ENCODE measurements at regions not wholly inside any gene's neighbourhood (a gene's known extent, or its start where the extent isn't known, plus 50 kb on each side); places are given as distances from the start of the nearest gene placed in this dataset.

GRCh38 chr3:178126686-178127085 is 409.6 kb upstream of the KCNMB2 start:
- TF ChIP-seq CTCF (IDR thresholded peaks at IDR 0.05; ENCODE audit: low read depth, low read length, poor library complexity, severe bottlenecking) (no peak), EZH2phosphoT487 (IDR thresholded peaks at IDR 0.05; ENCODE audit: borderline replicate concordance, low read length) (no peak)
